Sigmoid colon (tissue), 6 donors: ENCODE measurements at regions not wholly inside any gene's neighbourhood (a gene's known extent, or its start where the extent isn't known, plus 50 kb on each side); places are given as distances from the start of the nearest gene placed in this dataset.

Source experiments
- DNase-seq: peaks from one replicate; pipeline ENCODE4 v3.0.0-alpha.2; 2019
- H3K27ac ChIP-seq, 4 donors: fragments of 200-600 bp; sonication (generic); one replicate each; pipeline ENCODE4 v1.5.1; 2016 to 2019; ENCODE audit warnings: mild to moderate bottlenecking in 1 of 4
- H3K27me3 ChIP-seq, 3 donors: fragments of 200-600 bp; sonication (generic); one replicate each; pipeline ENCODE4 v1.5.1; 2019; ENCODE audit warnings: mild to moderate bottlenecking in 1 of 3
- H3K36me3 ChIP-seq, 4 donors: fragments of 200-600 bp; sonication (generic); one replicate each; pipeline ENCODE4 v1.5.1; 2016 to 2019
- H3K4me1 ChIP-seq, 4 donors: fragments of 200-600 bp; sonication (generic); one replicate each; pipeline ENCODE4 v1.5.1; 2017 to 2019
- H3K4me3 ChIP-seq, 4 donors: fragments of 200-600 bp; sonication (generic); one replicate each; pipeline ENCODE4 v1.5.1; 2017 to 2019; ENCODE audit warnings: mild to moderate bottlenecking in 2 of 4, moderate library complexity in 1 of 4
- H3K9me3 ChIP-seq, 4 donors: fragments of 200-600 bp in 3 of 4; sonication (generic) in 3 of 4; one replicate each; pipeline versions ENCODE4 v1.5.1 to v1.6.1; 2013 to 2019
- EP300 ChIP-seq, 4 donors: sonication (generic); formaldehyde crosslinking; IDR thresholded peaks; one replicate each; pipeline ENCODE4 v1.6.1; 2017; ENCODE audit warnings: antibody characterized with exemption in 4 of 4
- POLR2A ChIP-seq, 2 donors: fragments of 450-650 bp; IDR thresholded peaks; one replicate each; pipeline ENCODE4 v1.6.1; 2016; ENCODE audit warnings: antibody characterized with exemption in 2 of 2, mild to moderate bottlenecking in 2 of 2, moderate library complexity in 2 of 2
- POLR2AphosphoS5 ChIP-seq, 4 donors: sonication (generic); formaldehyde crosslinking; IDR thresholded peaks; one replicate each; pipeline ENCODE4 v1.6.1; 2017; ENCODE audit warnings: antibody characterized with exemption in 4 of 4
- WGBS, 2 donors: extraction: QIAGEN DNeasy Blood & Tissue Kit; methylation state at CpG; one replicate each; pipeline ENCODE4 v1.1.7; 2013; 5-methylcytosine and 5-hydroxymethylcytosine counted together
- intact Hi-C: fragments of 100-400 bp; cut with DNase I; formaldehyde crosslinking; loops from one replicate; pipeline ENCODE4 v1.15.1; 2023
- TF ChIP-seq, protein P1 (sequence below), 4 experiments: fragments of 450-650 bp in 3 of 4; fragments of 200-600 bp in 1 of 4; IDR thresholded peaks; one replicate each; pipeline ENCODE4 v1.5.1; 2016 to 2019; ENCODE audit warnings: antibody characterized with exemption in 4 of 4, mild to moderate bottlenecking in 3 of 4, moderate library complexity in 2 of 4
- donor health status: healthy with polysubstance abuse.
- donor health status: healthy.

DNA sequence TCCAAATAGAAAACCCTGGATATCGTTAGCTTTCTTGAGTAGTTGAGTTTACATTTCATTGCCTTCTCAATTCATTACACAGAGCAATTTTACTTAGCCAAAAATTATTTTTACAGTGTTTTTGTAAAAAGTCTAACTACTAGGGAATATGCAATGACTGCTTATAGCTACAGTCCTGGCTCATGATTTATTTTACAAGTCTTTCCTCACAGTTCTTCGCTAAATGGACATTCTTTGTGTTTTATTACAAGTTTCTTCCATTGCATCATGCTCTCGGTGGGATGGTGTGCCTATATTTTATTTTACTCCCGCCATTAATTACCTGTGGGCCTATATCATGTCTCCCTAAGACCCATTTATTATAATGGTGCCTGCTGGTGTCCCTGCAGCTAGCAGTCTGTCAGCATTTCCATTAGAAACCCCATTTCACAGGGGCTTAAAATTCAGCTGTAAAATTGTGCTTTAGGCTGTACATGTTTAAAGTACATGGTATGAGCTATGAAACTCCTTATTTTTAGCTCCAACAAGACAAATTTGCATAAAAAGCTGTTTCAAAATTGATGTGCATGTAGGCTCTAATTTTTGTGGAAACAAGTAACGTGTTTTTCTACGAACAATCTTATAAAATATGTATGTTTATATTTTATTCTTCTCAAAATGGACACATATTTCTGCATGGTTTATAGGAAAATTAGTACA, 227.4 kb downstream of the SLC7A11 start:
- intact Hi-C loops = no loop called here
- H3K27ac ChIP-seq = no peak overlapping the region
- H3K4me3 ChIP-seq = no peak overlapping the region
- H3K9me3 ChIP-seq = peaks cover 0 to 3% (median 0%) of the 10 kb centered on the region in 4 donors
- H3K4me1 ChIP-seq = peaks cover 0 to 17% (median 5%) of the 10 kb centered on the region in 4 donors
- H3K27me3 ChIP-seq = no peaks in the 10 kb centered on the region
- H3K36me3 ChIP-seq = no peaks in the 10 kb centered on the region
- no peak for DNase-seq
- TF ChIP-seq POLR2AphosphoS5 (IDR thresholded peaks at IDR 0.05) (no peak), POLR2A (IDR thresholded peaks at IDR 0.05) (no peak), EP300 (IDR thresholded peaks at IDR 0.05) (no peak)
- TF ChIP-seq, protein P1, sequence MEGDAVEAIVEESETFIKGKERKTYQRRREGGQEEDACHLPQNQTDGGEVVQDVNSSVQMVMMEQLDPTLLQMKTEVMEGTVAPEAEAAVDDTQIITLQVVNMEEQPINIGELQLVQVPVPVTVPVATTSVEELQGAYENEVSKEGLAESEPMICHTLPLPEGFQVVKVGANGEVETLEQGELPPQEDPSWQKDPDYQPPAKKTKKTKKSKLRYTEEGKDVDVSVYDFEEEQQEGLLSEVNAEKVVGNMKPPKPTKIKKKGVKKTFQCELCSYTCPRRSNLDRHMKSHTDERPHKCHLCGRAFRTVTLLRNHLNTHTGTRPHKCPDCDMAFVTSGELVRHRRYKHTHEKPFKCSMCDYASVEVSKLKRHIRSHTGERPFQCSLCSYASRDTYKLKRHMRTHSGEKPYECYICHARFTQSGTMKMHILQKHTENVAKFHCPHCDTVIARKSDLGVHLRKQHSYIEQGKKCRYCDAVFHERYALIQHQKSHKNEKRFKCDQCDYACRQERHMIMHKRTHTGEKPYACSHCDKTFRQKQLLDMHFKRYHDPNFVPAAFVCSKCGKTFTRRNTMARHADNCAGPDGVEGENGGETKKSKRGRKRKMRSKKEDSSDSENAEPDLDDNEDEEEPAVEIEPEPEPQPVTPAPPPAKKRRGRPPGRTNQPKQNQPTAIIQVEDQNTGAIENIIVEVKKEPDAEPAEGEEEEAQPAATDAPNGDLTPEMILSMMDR (IDR thresholded peaks at IDR 0.05) = no peak
- 78 to 86% methylated on average over 6 of the region's 6 CpGs for WGBS, 2 donors

DNA sequence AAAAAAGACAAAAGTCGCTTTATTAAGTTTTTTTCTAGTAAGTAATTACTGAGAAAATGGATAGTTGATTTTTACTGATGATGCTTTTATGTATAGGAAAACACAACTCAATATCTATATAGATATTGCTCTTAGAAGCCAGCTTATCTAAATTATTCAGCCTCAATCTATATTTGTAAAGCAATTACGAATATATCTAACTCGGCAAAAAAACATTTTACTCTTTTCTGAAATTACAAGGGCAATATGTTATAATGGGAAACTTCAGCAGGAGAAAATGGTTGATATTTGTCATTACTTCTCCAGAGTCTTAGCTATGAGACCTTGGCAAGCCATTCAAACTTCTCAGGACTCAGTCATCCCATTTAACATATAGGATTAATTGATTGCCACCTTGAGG, 228.5 kb downstream of the SLC7A11 start:
- 67 to 72% methylated on average over 3 of the region's 3 CpGs for WGBS, 2 donors
- intact Hi-C loops = no loop called here

DNA sequence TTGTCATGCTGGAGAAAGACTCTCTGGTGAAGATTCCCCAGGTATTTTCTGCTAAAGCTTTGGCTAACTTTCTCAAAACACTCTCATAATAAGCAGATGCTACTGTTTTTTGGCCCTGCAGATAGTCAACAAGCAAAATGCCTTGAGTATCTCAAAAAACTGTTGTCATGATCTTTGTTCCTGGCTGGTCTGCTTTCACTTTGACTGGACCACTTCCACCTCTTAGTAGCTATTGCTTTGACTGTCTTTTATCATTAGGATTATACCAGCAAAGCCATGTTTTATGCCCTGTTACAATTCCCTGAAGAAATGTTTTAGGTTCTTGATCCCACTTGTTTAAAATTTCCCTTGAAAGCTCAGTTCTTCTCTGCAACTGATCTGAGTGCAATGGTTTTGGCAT, 231.5 kb downstream of the SLC7A11 start:
- H3K27ac ChIP-seq = no peak overlapping the region
- DNase-seq = no peak
- H3K36me3 ChIP-seq = no peaks in the 10 kb centered on the region
- H3K27me3 ChIP-seq = no peaks in the 10 kb centered on the region
- H3K9me3 ChIP-seq = no peaks in the 10 kb centered on the region
- TF ChIP-seq POLR2AphosphoS5 (IDR thresholded peaks at IDR 0.05) (no peak), POLR2A (IDR thresholded peaks at IDR 0.05) (no peak), EP300 (IDR thresholded peaks at IDR 0.05) (no peak)
- TF ChIP-seq, protein P1 (IDR thresholded peaks at IDR 0.05) = no peak
- intact Hi-C loops = no loop called here
- no peak overlapping the region for H3K4me3 ChIP-seq
- H3K4me1 ChIP-seq = peaks cover 0 to 17% (median 5%) of the 10 kb centered on the region in 4 donors

More for the DNA sequence above, 228.5 kb downstream of the SLC7A11 start:
- H3K4me3 ChIP-seq = no peak overlapping the region
- H3K36me3 ChIP-seq = no peaks in the 10 kb centered on the region
- TF ChIP-seq EP300 (IDR thresholded peaks at IDR 0.05) = no peak
- TF ChIP-seq, protein P1 (IDR thresholded peaks at IDR 0.05) = no peak
- TF ChIP-seq POLR2A (IDR thresholded peaks at IDR 0.05) = no peak
- no peak for TF ChIP-seq POLR2AphosphoS5 (IDR thresholded peaks at IDR 0.05)
- H3K27ac ChIP-seq = no peak overlapping the region
- H3K4me1 ChIP-seq = peaks cover 0 to 17% (median 5%) of the 10 kb centered on the region in 4 donors
- no peak for DNase-seq
- H3K9me3 ChIP-seq = no peaks in the 10 kb centered on the region
- H3K27me3 ChIP-seq = no peaks in the 10 kb centered on the region

DNA sequence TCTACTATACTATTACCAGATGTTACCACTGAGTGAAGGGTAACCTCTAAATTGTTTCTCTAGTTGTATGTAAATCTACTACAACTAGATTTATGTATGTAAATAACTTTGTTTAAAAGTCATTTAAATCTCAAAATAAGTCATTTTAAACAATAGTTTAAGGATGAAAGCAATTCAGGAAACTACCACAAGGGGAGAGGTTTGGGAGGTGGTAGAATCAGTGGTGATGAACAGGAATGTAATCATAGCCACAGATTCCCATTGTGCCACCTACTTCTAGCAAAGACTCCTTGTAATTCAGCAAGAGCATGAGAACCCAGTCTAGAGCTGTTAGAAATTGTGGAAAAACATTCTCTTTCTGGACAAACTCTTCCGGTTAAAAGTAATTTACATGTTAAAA, 234.6 kb downstream of the SLC7A11 start:
- Histone ChIP-seq H3K9me3 (no peaks in the 10 kb centered on the region), H3K36me3 (no peaks in the 10 kb centered on the region), H3K27ac (no peak overlapping the region), H3K4me1 (no peaks in the 10 kb centered on the region), H3K27me3 (no peaks in the 10 kb centered on the region), H3K4me3 (no peak overlapping the region)
- no peak for TF ChIP-seq POLR2A (IDR thresholded peaks at IDR 0.05)
- TF ChIP-seq, protein P1 (IDR thresholded peaks at IDR 0.05) = no peak
- no peak for TF ChIP-seq POLR2AphosphoS5 (IDR thresholded peaks at IDR 0.05)
- no peak for TF ChIP-seq EP300 (IDR thresholded peaks at IDR 0.05)
- intact Hi-C loops = no loop called here
- WGBS, 2 donors = 89 to 91% methylated on average over 1 of the region's 1 CpG
- no peak for DNase-seq

DNA sequence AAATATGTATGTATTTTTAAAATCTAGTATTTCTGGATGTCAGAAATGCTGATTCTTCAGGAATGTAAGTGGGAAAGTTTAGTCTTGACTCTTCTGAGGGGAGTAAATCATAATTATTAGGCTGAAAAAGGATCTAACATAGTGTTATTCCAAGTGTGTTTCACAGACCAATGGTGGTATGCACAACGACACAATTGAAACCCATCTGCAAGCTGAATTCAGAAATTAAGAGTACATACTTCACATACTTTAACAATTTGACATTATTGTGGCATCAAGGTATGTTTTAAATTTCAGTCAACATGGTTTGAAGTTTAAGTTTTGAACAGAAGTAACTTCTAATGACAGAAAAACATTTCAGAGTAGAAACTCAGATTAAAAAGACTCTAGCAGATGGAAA, 236.7 kb downstream of the SLC7A11 start:
- Histone ChIP-seq H3K27ac (no peak overlapping the region), H3K9me3 (no peaks in the 10 kb centered on the region), H3K4me3 (no peak overlapping the region), H3K27me3 (no peaks in the 10 kb centered on the region), H3K4me1 (no peaks in the 10 kb centered on the region), H3K36me3 (no peaks in the 10 kb centered on the region)
- WGBS, 2 donors = 72 to 82% methylated on average over 1 of the region's 1 CpG
- TF ChIP-seq POLR2A (IDR thresholded peaks at IDR 0.05) (no peak), POLR2AphosphoS5 (IDR thresholded peaks at IDR 0.05) (no peak), EP300 (IDR thresholded peaks at IDR 0.05) (no peak)
- TF ChIP-seq, protein P1 (IDR thresholded peaks at IDR 0.05) = no peak
- DNase-seq = no peak
- intact Hi-C loops = no loop called here
